GM21390 (cell line): ENCODE measurements at regions not wholly inside any gene's neighbourhood (a gene's known extent, or its start where the extent isn't known, plus 50 kb on each side); places are given as distances from the start of the nearest gene placed in this dataset.

Source experiments
- ATAC-seq: cut with Tn5 transposase; IDR thresholded peaks from one replicate; pipeline ENCODE4 v1.9.1; 2021; ENCODE audit not compliant: unreplicated experiment

- peak; percentile 94 for ATAC-seq
These were observed 137.1 kb downstream of the PJA1 start for GRCh38 chrX:69028006-69028760.

GRCh38 chrX:69027181-69028005 lies 137.9 kb downstream of the PJA1 start:
- ATAC-seq, result peak; percentile 43

GRCh38 chrX:69025802-69026301 lies 139.4 kb downstream of the PJA1 start:
- no peak for ATAC-seq

GRCh38 chrX:69024931-69025330 lies 140.3 kb downstream of the PJA1 start:
- ATAC-seq, result no peak

DNA sequence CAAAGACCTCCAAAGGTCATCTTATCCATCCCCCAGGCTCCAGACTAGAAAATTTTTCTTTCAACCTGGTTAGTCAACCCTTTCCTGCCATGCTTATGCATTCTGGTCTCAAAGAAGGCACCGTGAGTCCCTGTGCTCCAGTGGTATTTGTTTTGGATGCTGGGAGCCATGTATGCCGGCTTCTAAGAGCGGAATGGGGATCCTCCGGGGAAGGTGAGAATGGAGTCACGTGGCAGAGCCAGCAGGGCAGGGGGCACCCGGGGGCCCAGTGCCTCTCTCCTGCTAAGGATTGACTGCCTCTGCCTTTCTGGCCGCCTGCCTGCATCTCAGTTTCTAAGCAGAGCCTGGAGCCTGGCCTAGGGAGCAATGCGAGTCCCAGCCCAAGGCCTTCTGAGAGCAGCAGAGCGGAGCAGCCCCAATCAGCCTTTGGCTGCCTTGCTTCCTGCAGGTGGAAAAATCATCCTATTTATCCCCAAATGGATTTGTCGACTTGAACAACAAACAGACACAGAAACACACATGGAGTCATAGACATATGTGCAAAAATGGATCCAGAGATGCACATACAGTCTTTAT lies 141.0 kb downstream of the PJA1 start:
- no peak for ATAC-seq

DNA sequence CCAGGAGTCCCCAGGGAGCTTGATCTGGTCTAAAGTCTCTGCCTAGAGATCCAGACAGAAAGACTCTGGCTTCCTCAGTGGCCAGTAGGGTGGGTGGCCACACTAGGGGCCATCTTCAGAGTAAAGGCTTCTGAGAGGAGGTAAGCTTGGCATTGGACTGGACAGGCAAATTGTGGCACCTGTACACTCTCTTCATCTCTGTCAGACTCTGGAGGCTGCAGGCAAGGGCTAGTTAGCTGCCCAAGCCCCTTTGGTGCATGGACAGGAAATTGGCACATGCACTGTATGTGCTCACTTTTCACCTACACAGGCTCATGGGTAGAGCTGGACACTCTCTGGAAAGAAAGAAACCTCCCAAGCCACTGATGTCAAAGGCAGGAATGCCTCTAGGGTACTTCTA lies 142.8 kb downstream of the PJA1 start:
- no peak for ATAC-seq

GRCh38 chrX:69021141-69021960 lies 143.9 kb downstream of the PJA1 start:
- ATAC-seq, result no peak

DNA sequence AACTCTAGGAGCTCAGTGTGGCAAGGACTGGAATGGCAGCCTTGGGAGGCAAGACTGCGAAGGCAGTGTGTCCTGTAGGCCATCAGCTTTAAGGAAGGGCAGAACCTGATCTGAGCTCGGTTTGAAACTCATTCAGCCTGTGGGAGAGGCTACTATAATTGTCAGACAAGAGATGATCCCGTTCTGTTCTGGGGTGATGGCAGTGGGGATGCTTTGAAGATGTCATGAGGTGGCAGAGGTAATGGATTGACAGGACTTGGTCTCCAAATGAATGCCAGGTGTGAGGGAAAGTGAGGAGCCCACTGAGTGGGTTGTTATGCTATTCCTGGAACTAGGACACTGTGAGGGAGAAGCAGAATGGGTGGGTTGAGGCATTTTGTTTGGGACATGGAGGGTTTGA lies 144.9 kb downstream of the PJA1 start:
- no peak for ATAC-seq

GRCh38 chrX:69019073-69019890 lies 146.0 kb downstream of the PJA1 start:
- no peak for ATAC-seq

- no peak for ATAC-seq
These were observed 146.7 kb downstream of the PJA1 start for GRCh38 chrX:69018416-69019072.

DNA sequence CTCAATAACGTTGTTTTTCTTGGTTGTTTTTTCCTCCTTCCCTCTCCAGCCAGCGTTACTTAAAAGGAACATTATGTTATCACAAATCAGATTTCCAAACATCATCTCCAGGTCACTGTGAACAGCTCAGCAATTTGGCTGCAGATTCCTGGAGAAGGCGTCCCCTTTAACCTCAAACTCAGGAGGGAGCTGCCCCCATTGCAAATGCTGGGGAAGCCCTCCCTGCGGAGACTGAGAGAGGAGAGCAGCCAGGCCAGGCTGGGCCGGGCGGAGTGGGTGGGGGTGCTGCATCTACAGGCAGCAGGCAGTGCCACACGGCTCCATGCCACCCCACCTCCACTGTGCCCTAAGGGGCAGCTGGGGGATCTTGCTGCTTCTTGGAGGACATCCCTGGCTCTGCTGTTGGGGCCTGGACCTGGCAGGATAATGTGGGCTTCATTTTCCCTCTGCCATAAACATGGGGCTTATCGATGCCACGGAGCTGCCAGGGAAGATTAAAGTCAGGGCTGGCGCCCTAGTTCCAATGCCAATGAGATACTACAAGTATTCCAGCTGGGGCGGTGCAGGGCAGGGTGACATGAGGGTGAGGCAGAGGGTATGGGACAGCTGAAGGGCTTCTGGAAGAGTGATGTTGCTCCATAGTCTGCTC lies 148.8 kb downstream of the PJA1 start:
- no peak for ATAC-seq

- ATAC-seq, result no peak
These were observed 149.5 kb downstream of the PJA1 start for GRCh38 chrX:69015564-69016292.

DNA sequence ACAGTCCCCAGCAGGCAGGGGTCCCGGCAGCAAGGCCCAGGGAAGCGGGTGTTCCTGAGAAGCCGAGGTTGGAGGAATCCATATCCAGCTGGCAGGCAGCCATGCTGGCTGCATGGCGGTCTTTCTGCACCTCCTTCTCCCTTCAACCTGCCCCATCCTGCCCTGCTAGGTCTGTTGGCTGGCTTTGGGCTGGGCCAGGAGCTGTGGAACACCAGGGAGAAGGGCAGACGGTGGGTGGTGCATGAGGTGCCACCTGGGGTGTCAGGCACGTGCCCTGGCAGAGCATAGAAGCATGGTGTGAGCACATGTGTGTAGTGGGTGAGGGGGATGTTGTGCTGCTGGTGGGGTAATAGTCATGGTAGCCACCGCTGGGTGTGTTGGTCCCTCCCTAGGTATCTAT lies 150.1 kb downstream of the PJA1 start:
- ATAC-seq, result no peak

- no peak for ATAC-seq
These were observed 151.1 kb downstream of the PJA1 start for GRCh38 chrX:69014200-69014599.

GRCh38 chrX:69010339-69010738 lies 154.9 kb downstream of the PJA1 start:
- ATAC-seq, result no peak

DNA sequence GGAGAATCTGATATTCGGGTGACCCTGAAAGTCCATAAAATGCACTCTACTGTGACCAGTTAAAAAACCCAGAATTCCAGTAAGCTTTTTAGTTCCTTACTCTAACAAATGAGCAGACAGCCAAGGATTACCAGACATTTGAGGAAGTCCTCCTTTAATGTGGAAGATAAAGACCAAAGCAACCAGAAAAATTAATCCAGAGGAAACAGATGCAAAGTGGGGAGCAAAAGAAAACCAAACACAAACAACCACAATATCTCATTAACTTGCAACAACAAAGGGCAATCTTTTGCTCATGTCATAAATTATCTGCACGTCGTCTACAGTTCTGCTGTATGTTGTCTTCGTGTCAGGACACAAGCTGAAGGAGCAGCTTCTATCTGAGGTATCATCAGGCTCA lies 164.4 kb downstream of the PJA1 start:
- ATAC-seq, result no peak

DNA sequence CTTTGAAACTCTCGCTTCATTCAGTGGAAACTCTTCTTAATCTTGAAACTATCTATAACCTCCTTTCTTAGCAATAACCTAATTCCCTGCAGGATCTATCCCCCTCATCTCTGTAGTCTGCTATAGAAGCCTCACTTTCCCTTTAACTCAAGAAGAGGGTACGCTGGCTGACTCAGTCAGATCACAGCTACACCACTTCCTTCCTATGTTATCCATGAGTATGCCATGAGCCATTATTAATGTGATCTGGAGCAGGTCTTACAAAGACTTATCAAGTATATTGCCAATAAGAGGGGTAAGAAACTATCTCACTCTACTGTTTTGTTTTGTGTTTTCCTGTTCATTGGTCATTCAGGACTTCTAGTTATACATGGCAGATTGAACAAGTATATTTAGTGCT lies 165.3 kb downstream of the PJA1 start:
- no peak for ATAC-seq

DNA sequence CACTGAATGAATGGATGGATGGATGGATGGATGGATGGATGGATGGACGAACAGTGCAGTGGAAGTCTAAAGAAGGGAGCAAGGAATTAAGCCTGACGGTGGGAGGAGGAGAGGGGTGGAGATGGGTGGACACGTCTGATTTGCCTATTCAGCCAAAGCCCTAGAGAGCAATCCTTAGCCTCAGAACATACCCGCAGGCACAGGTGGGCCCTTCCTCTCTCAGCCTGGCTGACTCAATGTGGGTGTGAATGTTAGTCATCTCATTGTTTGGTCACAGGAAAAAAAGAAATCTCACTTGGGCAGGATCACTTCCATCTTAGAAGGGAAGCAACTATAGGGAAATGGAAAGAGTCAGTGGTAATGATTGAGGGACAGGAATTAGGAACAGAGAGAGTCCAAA lies 165.9 kb downstream of the PJA1 start:
- ATAC-seq, result no peak
